H9 (cell line): ENCODE measurements at regions not wholly inside any gene's neighbourhood (a gene's known extent, or its start where the extent isn't known, plus 50 kb on each side); places are given as distances from the start of the nearest gene placed in this dataset. TPM values are rescaled to one million over a fixed set of nuclear protein-coding genes. Genes with fewer than 3 reads are reported as not detected.

Source experiments
- DNase-seq: peaks from one replicate; pipeline ENCODE4 v3.0.0-alpha.2; 2017
- H2AFZ ChIP-seq: one replicate; pipeline ENCODE4 v1.6.1; 2013; ENCODE audit warnings: mild to moderate bottlenecking, low read length, control low read depth, moderate library complexity
- H2AK5ac ChIP-seq: 2 replicates; pipeline ENCODE4 v1.6.1; 2013; ENCODE audit warnings: low read length, control low read depth, mixed read lengths; ENCODE audit not compliant: insufficient read length
- H2BK120ac ChIP-seq: one replicate; pipeline ENCODE4 v1.6.1; 2013; ENCODE audit warnings: low read depth, mild to moderate bottlenecking, low read length, control low read depth, inconsistent platforms; ENCODE audit not compliant: poor library complexity, severe bottlenecking
- H2BK12ac ChIP-seq: 2 replicates; pipeline ENCODE4 v1.6.1; 2013; ENCODE audit warnings: low read length, control low read depth, mixed read lengths, low read depth; ENCODE audit not compliant: insufficient read length
- H2BK15ac ChIP-seq: 2 replicates; pipeline ENCODE4 v1.6.1; 2013; ENCODE audit warnings: low read depth, low read length, control low read depth
- H2BK20ac ChIP-seq: one replicate; pipeline ENCODE4 v1.6.1; 2013; ENCODE audit warnings: low read depth, mild to moderate bottlenecking, low read length, control low read depth, inconsistent platforms; ENCODE audit not compliant: poor library complexity, severe bottlenecking
- H2BK5ac ChIP-seq: 2 replicates; pipeline ENCODE4 v1.6.1; 2013; ENCODE audit warnings: low read length, control low read depth, mixed read lengths; ENCODE audit not compliant: insufficient read length
- H3K14ac ChIP-seq: 2 replicates; pipeline ENCODE4 v1.6.1; 2013; ENCODE audit warnings: low read length, control low read depth; ENCODE audit not compliant: insufficient read depth
- H3K18ac ChIP-seq: 2 replicates; pipeline ENCODE4 v1.6.1; 2013; ENCODE audit warnings: low read depth, mild to moderate bottlenecking, mixed read lengths, low read length, control low read depth; ENCODE audit not compliant: insufficient read length
- H3K23ac ChIP-seq: 2 replicates; pipeline ENCODE4 v1.6.1; 2013; ENCODE audit warnings: low read length, control low read depth, mixed read lengths, low read depth; ENCODE audit not compliant: insufficient read length
- H3K23me2 ChIP-seq: 2 replicates; pipeline ENCODE4 v1.6.1; 2013; ENCODE audit warnings: low read depth, mild to moderate bottlenecking, mixed read lengths, low read length, control low read depth; ENCODE audit not compliant: insufficient read length, poor library complexity, severe bottlenecking
- H3K27ac ChIP-seq: 2 replicates; pipeline ENCODE4 v1.5.1; 2013; ENCODE audit warnings: low read length, control low read depth, mixed read lengths, low read depth; ENCODE audit not compliant: insufficient read length
- H3K27me3 ChIP-seq: 2 replicates; pipeline ENCODE4 v1.6.1; 2013; ENCODE audit warnings: low read length, control low read depth, inconsistent platforms; ENCODE audit not compliant: insufficient read depth
- H3K4ac ChIP-seq: 2 replicates; pipeline ENCODE4 v1.6.1; 2013; ENCODE audit warnings: low read depth, mild to moderate bottlenecking, control low read depth, inconsistent platforms, low read length, moderate library complexity
- H3K4me1 ChIP-seq: 2 replicates; pipeline ENCODE4 v1.6.1; 2013; ENCODE audit warnings: low read length, control low read depth, inconsistent platforms; ENCODE audit not compliant: insufficient read depth
- H3K4me2 ChIP-seq: 2 replicates; pipeline ENCODE4 v1.6.1; 2013; ENCODE audit warnings: low read length, control low read depth, mixed read lengths; ENCODE audit not compliant: insufficient read length, insufficient read depth
- H3K56ac ChIP-seq: 2 replicates; pipeline ENCODE4 v1.6.1; 2013; ENCODE audit warnings: low read depth, mild to moderate bottlenecking, mixed read lengths, low read length, control low read depth; ENCODE audit not compliant: insufficient read length
- H3K79me1 ChIP-seq: 2 replicates; pipeline ENCODE4 v1.6.1; 2013; ENCODE audit warnings: low read depth, mild to moderate bottlenecking, moderate library complexity, low read length, control low read depth, inconsistent platforms; ENCODE audit not compliant: insufficient read depth, poor library complexity, severe bottlenecking
- H3K79me2 ChIP-seq: 2 replicates; pipeline ENCODE4 v1.6.1; 2013; ENCODE audit warnings: low read length, control low read depth, inconsistent platforms; ENCODE audit not compliant: insufficient read depth
- H3K9ac ChIP-seq: 2 replicates; pipeline ENCODE4 v1.6.1; 2013; ENCODE audit warnings: low read length, control low read depth, mixed read lengths; ENCODE audit not compliant: insufficient read length; ENCODE audit errors: extremely low read depth
- H3K9me3 ChIP-seq: one replicate; pipeline ENCODE4 v1.6.1; 2013; ENCODE audit warnings: low read depth, low read length, inconsistent platforms; ENCODE audit not compliant: control insufficient read depth
- H3T11ph ChIP-seq: one replicate; pipeline ENCODE4 v1.6.1; 2013; ENCODE audit warnings: mild to moderate bottlenecking, low read length, control low read depth, inconsistent platforms
- H4K20me1 ChIP-seq: one replicate; pipeline ENCODE4 v1.6.1; 2013; ENCODE audit not compliant: control insufficient read depth, insufficient read length, insufficient read depth
- H4K5ac ChIP-seq: 2 replicates; pipeline ENCODE4 v1.6.1; 2013; ENCODE audit warnings: low read depth, mild to moderate bottlenecking, mixed read lengths, low read length, control low read depth; ENCODE audit not compliant: insufficient read length
- H4K8ac ChIP-seq: replicated peaks from 2 replicates; pipeline ENCODE4 v1.6.1; 2013; ENCODE audit warnings: low read length, control low read depth, mixed read lengths, low read depth; ENCODE audit not compliant: insufficient read length
- H4K91ac ChIP-seq: 2 replicates; pipeline ENCODE4 v1.6.1; 2013; ENCODE audit warnings: low read depth, mild to moderate bottlenecking, moderate library complexity, mixed read lengths, low read length, control low read depth; ENCODE audit not compliant: insufficient read length
- H3K27ac Mint-ChIP-seq, 3 experiments: 2 replicates in 2 of 3; 3 replicates in 1 of 3; pipeline ENCODE4 v1.8.0; 2020 to 2021; ENCODE audit warnings: mixed read lengths in 3 of 3, mild to moderate bottlenecking in 1 of 3, moderate library complexity in 1 of 3
- H3K27me3 Mint-ChIP-seq: 2 replicates; pipeline ENCODE4 v1.8.0; 2021; ENCODE audit warnings: low read depth, mild to moderate bottlenecking, moderate library complexity, mixed read lengths
- H3K36me3 Mint-ChIP-seq, 3 experiments: 2 replicates in 2 of 3; 3 replicates in 1 of 3; pipeline ENCODE4 v1.8.0; 2020 to 2021; ENCODE audit warnings: low read depth in 3 of 3, mixed read lengths in 3 of 3; ENCODE audit not compliant: insufficient read depth in 1 of 3
- H3K4me1 Mint-ChIP-seq, 2 experiments: 2 replicates each; pipeline ENCODE4 v1.8.0; 2020; ENCODE audit warnings: mixed read lengths in 2 of 2
- H3K4me3 Mint-ChIP-seq, 2 experiments: 2 replicates in 1 of 2; 3 replicates in 1 of 2; pipeline ENCODE4 v1.8.0; 2020 to 2021; ENCODE audit warnings: mild to moderate bottlenecking in 2 of 2, mixed read lengths in 2 of 2, moderate library complexity in 1 of 2
- H3K9me3 Mint-ChIP-seq, 2 experiments: 2 replicates in 1 of 2; 3 replicates in 1 of 2; pipeline ENCODE4 v1.8.0; 2020; ENCODE audit warnings: mild to moderate bottlenecking in 2 of 2, mixed read lengths in 2 of 2, moderate library complexity in 1 of 2
- CTCF ChIP-seq: fragments of 200-600 bp; sonication (generic); conservative IDR thresholded peaks from 3 replicates; pipeline ENCODE4 v1.8.0; 2021; ENCODE audit warnings: antibody characterized with exemption, mild to moderate bottlenecking
- microRNA-seq: library from miRNA; unstranded; fragments of <30 nt; microRNA quantifications from one replicate; pipeline ENCODE4, GENCODE V29; 2020; ENCODE audit warnings: borderline microRNAs expressed

GRCh38 chr3:67324554-67324953 lies 326.4 kb downstream of the KBTBD8 start:
- Histone ChIP-seq H3K23me2 (no peaks in the 10 kb centered on the region), H3T11ph (no peak overlapping the region), H2BK120ac (no peak overlapping the region), H3K23ac (no peak overlapping the region), H3K4ac (no peak overlapping the region), H2AFZ (no peak overlapping the region), H2BK20ac (no peak overlapping the region), H2BK12ac (no peak overlapping the region), H4K20me1 (no peaks in the 10 kb centered on the region), H3K9me3 (no peaks in the 10 kb centered on the region), H4K8ac (no peak overlapping the region), H2BK5ac (no peak overlapping the region), H3K79me2 (no peaks in the 10 kb centered on the region), H3K79me1 (no peaks in the 10 kb centered on the region), H3K4me1 (no peaks in the 10 kb centered on the region; the same call in 1 of the 2 replicates), H2BK15ac (no peak overlapping the region), H3K18ac (no peak overlapping the region), H3K4me2 (no peak overlapping the region), H3K27me3 (no peaks in the 10 kb centered on the region), H3K56ac (no peak overlapping the region), H3K14ac (no peak overlapping the region), H4K5ac (no peak overlapping the region), H3K27ac (no peak overlapping the region), H3K9ac (no peak overlapping the region), H2AK5ac (no peak overlapping the region), H4K91ac (no peak overlapping the region)
- H3K27me3 Mint-ChIP-seq, result no peaks in the 10 kb centered on the region
- H3K4me3 Mint-ChIP-seq, result no peak overlapping the region
- no peaks in the 10 kb centered on the region for H3K36me3 Mint-ChIP-seq
- no peaks in the 10 kb centered on the region for H3K4me1 Mint-ChIP-seq
- no peak for DNase-seq
- no peak for TF ChIP-seq CTCF
- no peaks in the 10 kb centered on the region for H3K9me3 Mint-ChIP-seq
- no peak overlapping the region for H3K27ac Mint-ChIP-seq

Small RNAs in the stretch of these regions (microRNA-seq; reads per million reads assigned to microRNA genes)
- not detected for gene MIR4272
